ENCODE measurements at regions not wholly inside any gene's neighbourhood (a gene's known extent, or its start where the extent isn't known, plus 50 kb on each side); places are given as distances from the start of the nearest gene placed in this dataset.
A peak's percentile ranks its signal among the peaks of the same experiment; 100 is the strongest.

- ATAC-seq, result no peak
Measured at GRCh38 chr13:46962281-46962941, 65.6 kb upstream of the HTR2A start.

GRCh38 chr13:46961719-46962118, 64.9 kb upstream of the HTR2A start:
- peak; percentile 68 for ATAC-seq

DNA sequence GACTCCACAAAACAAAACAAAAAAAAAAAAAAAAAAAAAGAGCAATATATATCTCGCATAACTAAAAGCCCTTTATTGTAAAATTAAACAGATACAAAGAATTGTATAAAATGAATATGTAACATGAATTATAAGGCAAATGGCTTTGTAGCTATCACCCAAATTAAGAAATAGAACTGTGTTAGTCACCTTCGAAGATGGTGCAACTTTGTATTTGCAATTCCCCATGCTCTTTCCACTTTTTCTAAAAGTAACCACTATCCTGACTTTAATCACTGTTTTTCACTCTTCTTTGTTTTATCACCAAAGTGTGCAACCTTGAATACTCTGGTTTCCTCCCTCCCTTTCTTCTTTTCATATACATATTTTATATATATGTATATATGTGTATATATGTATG, 57.1 kb upstream of the HTR2A start:
- no peak for ATAC-seq

DNA sequence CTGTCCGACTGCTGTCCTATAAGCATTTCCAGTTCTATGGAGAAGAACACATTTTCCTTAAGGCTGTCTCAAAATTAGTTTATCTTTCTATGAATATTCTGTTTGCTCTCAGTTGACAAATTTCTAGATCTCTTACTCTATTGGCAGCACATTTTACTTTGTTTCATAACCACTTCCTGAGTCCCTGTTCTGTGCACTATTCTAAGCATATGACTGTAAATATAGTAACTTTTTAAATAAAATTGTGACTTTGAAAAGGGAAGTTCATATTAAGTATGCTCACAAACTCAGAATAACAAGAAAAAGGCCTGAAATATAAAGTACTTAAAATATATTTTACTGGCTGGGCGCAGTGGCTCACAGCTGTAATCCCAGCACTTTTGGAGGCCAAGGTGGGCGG, 56.5 kb upstream of the HTR2A start:
- ATAC-seq, result no peak

GRCh38 chr13:46951516-46951915, 54.7 kb upstream of the HTR2A start:
- ATAC-seq, result peak; percentile 88

DNA sequence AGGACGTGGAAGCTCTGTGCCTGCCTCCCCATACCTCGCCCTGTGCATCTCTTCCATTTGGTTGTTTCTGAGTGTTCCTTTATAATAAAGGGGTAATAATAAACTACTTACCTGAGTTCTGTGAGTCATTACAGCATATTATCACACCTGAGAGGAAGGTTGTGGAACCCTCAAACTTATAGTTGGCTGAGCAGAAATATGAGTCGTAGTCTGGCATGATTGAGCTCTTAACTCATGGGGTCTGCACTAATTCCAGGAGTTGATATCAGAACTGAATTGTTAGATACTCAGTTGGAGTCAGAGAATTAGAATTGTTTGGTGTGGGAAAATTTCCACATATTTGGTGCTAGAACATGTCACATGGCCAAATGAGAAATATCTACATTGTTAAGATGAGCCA, 52.4 kb upstream of the HTR2A start:
- ATAC-seq, result no peak

DNA sequence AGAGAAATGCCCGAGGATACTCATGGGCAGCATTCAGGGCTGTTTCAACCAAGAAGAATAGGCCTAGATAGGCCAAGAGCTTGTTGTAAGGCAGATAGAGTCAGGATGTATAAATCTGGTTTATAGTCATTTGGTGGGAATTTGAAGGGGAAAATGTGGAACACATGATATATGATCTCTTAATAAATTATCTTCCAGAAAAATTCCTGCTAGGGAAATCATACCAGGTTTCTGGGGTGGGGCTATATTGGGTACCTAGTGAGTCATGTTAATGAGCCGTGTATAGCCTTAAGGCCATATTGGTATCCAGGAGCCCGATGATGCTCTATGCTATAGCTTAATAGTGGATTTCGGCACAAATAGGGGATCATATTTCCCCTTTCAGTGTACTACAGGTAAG, 51.5 kb upstream of the HTR2A start:
- ATAC-seq, result no peak

DNA sequence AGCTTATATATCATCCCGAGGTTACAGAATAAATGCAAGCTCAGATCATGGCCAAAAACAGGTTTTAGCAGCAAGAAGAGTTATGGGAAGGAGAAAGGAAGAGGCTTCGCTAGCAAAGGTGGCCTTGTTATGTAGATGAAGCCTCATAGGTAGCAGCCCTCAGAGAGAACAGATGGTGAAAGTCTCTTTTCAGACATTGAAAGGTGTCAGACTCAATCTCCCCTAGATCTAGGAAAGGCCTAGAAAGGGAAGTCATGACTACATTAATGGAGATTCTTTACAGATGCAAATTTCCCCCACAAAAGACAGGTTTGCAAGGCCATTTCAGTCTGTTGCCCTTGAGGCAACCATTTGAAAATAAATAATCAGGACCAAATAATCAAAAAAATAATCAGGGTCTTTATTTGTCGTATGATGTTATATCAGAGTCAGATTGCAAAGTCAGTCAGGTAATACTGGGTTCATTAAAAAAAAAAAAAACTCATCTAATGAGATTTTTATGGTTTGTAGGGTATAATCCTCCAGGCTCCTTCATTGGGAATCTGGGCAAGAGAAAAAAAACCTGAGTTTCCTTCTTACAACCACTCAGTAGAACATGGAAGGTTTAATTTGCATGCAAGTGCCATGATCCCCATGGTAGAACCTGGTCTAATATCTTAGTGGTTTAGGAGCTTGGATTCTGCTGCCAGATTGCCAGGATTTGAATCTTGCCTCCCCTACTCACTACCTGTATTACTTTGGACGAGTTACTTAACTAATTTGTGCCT, 50.8 kb upstream of the HTR2A start:
- ATAC-seq, result no peak

All from esophagus mucosa (tissue), 1 donor.